ENCODE measurements at regions not wholly inside any gene's neighbourhood (a gene's known extent, or its start where the extent isn't known, plus 50 kb on each side); places are given as distances from the start of the nearest gene placed in this dataset.
"Not testable (repeated sequence)": the region's sequence is repeated elsewhere in the genome, so short reads cannot be mapped to it uniquely, and the experiment has no call there.

- Mint-ChIP-seq H3K4me3 (ENCODE audit: low read depth) (no peak overlapping the region), H3K27ac (no peak overlapping the region), H3K9me3 (no peaks in the 10 kb centered on the region), H3K27me3 (ENCODE audit: low read depth) (peaks cover 2% of the 10 kb centered on the region), H3K36me3 (ENCODE audit: low read depth) (no peaks in the 10 kb centered on the region), H3K4me1 (ENCODE audit: low read depth) (no peaks in the 10 kb centered on the region)
- intact Hi-C loops (cut with micrococcal nuclease) = no loop called here
- DNase-seq (ENCODE audit: low spot score) = no peak
These were observed 72.8 kb upstream of the PCAT7 start for GRCh38 chr9:94482110-94482509.

GRCh38 chr9:94490465-94490864 is 64.4 kb upstream of the PCAT7 start:
- no peak overlapping the region for H3K4me3 Mint-ChIP-seq (ENCODE audit: low read depth)
- H3K36me3 Mint-ChIP-seq (ENCODE audit: low read depth) = no peaks in the 10 kb centered on the region
- DNase-seq (ENCODE audit: low spot score) = no peak
- no peaks in the 10 kb centered on the region for H3K9me3 Mint-ChIP-seq
- no peaks in the 10 kb centered on the region for H3K4me1 Mint-ChIP-seq (ENCODE audit: low read depth)
- H3K27me3 Mint-ChIP-seq (ENCODE audit: low read depth) = peaks cover 7% of the 10 kb centered on the region
- no peak overlapping the region for H3K27ac Mint-ChIP-seq
- intact Hi-C loops (cut with micrococcal nuclease) = no loop called here

- intact Hi-C loops (cut with micrococcal nuclease) = not testable (repeated sequence)
These were observed 62.8 kb upstream of the PCAT7 start for GRCh38 chr9:94492125-94492524.

DNA sequence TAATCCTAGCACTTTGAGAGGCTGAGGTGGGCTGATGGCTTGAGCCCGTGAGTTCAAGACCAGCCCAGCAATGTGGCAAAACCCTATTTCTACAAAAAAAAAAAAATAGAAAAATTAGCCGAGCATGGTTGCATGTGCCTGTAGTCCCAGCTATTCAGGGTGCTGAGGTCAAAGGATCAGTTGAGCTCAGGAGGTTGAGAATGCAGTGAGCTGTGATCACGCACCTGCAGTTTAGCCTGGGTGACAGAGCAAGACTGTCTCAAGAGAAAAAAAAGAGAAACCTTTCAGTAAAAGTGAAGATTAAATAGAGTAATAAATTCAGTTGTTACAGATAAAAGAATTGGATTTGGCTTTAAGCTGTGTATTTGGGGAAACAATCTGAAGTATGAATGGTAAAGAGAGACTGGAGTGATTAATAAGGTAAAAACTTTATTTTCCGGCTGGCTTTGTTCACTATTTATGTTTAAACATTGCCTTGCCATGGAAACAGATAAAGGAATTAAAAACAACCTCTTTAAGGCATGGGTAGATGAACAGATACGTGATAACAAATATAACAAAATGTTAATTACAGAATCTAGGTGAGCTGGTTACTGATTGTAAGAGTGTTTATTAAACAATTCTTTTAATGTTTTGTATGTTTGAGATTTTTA is 56.0 kb upstream of the PCAT7 start:
- intact Hi-C loops (cut with micrococcal nuclease) = no loop called here
- Mint-ChIP-seq H3K9me3 (no peaks in the 10 kb centered on the region), H3K36me3 (ENCODE audit: low read depth) (no peaks in the 10 kb centered on the region), H3K4me1 (ENCODE audit: low read depth) (no peaks in the 10 kb centered on the region), H3K4me3 (ENCODE audit: low read depth) (no peak overlapping the region), H3K27ac (no peak overlapping the region), H3K27me3 (ENCODE audit: low read depth) (peaks cover 9% of the 10 kb centered on the region)
- DNase-seq (ENCODE audit: low spot score) = no peak

More at GRCh38 chr9:94492125-94492524, 62.8 kb upstream of the PCAT7 start:
- H3K27me3 Mint-ChIP-seq (ENCODE audit: low read depth); H3K4me1 Mint-ChIP-seq (ENCODE audit: low read depth); DNase-seq (ENCODE audit: low spot score); H3K36me3 Mint-ChIP-seq (ENCODE audit: low read depth); H3K4me3 Mint-ChIP-seq (ENCODE audit: low read depth); H3K9me3 Mint-ChIP-seq; H3K27ac Mint-ChIP-seq: not testable (repeated sequence)

DNA sequence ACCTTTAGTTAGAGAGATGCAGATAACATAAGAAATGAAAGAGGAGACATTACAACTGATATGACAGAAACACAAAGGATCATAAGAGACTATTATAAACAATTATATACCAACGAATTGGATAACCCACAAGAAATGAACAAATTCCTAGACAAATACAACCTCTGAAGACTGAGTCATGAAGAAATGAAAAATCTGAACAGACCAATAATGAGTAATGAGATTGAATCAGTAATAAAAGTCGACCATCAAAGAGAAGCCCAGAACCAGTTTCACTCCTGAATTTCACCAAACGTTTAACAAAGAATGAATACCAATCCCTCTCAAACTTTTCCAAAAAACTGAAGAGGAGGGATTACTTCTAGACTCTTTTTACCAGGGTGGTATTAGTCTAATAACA is 50.5 kb upstream of the PCAT7 start:
- intact Hi-C loops (cut with micrococcal nuclease) = no loop called here
- DNase-seq (ENCODE audit: low spot score) = no peak
- H3K4me1 Mint-ChIP-seq (ENCODE audit: low read depth) = no peaks in the 10 kb centered on the region
- no peak overlapping the region for H3K4me3 Mint-ChIP-seq (ENCODE audit: low read depth)
- no peak overlapping the region for H3K27ac Mint-ChIP-seq
- H3K27me3 Mint-ChIP-seq (ENCODE audit: low read depth) = peaks cover 10% of the 10 kb centered on the region
- no peaks in the 10 kb centered on the region for H3K9me3 Mint-ChIP-seq
- H3K36me3 Mint-ChIP-seq (ENCODE audit: low read depth) = no peaks in the 10 kb centered on the region

Data from activated T-helper 2 cell treated with anti-CD3 and anti-CD28 coated beads, Interferon-gamma antibody, Interleukin-2, Interleukin-4, amounts not matched to agents 10 μg/mL and 5 μg/mL and 100 μg/mL, durations not matched to agents 14 hours and 24 hours and 36 hours (primary cell).